ENCODE measurements at regions not wholly inside any gene's neighbourhood (a gene's known extent, or its start where the extent isn't known, plus 50 kb on each side); places are given as distances from the start of the nearest gene placed in this dataset.
A peak's percentile ranks its signal among the peaks of the same experiment; 100 is the strongest.

DNA sequence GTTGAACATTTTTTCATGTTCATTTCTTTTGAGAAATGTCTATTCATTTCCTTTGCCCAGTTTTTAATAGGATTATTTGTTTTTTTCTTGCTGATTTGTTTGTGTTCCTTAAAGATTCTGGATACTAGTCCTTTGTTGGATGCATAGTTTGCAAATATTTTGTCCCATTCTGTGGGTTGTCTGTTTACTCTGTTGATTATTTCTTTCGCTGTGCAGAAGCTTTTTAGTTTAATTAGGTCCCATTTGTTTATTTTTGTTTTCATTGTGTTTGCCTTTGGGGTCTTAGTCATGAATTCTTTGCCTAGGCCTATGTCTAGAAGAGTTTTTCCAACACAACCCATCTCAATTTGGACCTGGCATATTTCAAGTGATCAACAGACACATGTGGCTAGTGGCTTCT, 116.1 kb upstream of the GALNT2 start:
- ATAC-seq (no peak), DNase-seq (no peak)
- Histone ChIP-seq H3K9me3 (ENCODE audit: control insufficient read depth, low read length) (no peaks in the 10 kb centered on the region), H3K4me1 (ENCODE audit: control insufficient read depth, insufficient read depth, low read length) (no peaks in the 10 kb centered on the region), H3K27me3 (ENCODE audit: control insufficient read depth, insufficient read depth) (no peaks in the 10 kb centered on the region), H3K4me3 (ENCODE audit: low read length) (no peak overlapping the region), H3K27ac (ENCODE audit: low read length) (no peak overlapping the region)
- WGBS, result 76% methylated on average over 1 of the region's 1 CpG
- intact Hi-C loops (cut with DNase I), result no loop called here

DNA sequence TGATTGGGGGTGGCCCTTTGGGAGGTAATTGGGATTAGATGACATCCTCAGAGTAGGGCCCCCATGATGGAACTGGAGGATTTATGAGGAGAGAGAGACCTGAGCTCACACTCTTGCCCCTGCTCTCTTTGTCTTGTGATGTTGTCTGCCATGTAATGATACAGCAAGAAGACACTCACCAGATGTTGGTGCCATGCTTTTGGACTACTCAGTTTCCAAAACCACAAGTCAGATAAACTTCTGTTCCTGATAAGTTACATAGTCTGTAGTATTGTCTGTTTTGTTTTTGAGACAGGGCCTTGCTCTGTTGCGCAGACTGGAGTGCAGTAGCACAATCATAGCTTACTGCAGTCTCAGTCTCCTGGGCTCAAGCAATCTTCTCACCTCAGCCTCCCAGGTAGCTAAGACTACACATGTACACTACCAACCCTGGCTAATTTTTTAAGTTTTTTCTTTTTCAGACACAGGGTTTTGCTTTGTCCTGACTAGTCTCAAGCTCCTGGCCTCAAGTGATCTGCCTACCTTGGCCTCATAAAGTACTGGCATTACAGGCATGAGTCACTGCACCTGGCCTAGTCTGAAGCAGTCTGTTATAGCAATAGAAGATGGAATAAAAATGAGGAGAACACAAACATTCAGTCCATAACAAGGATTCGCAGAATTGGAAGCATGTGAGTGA, 115.0 kb upstream of the GALNT2 start:
- H3K9me3 ChIP-seq (ENCODE audit: control insufficient read depth, low read length), result no peaks in the 10 kb centered on the region
- ATAC-seq, result no peak
- no peak overlapping the region for H3K4me3 ChIP-seq (ENCODE audit: low read length)
- no peaks in the 10 kb centered on the region for H3K27me3 ChIP-seq (ENCODE audit: control insufficient read depth, insufficient read depth)
- no peak overlapping the region for H3K27ac ChIP-seq (ENCODE audit: low read length)
- no peak for DNase-seq
- H3K4me1 ChIP-seq (ENCODE audit: control insufficient read depth, insufficient read depth, low read length), result no peaks in the 10 kb centered on the region
- WGBS, result 88% methylated on average over 2 of the region's 2 CpGs
- intact Hi-C loops (cut with DNase I), result no loop called here

DNA sequence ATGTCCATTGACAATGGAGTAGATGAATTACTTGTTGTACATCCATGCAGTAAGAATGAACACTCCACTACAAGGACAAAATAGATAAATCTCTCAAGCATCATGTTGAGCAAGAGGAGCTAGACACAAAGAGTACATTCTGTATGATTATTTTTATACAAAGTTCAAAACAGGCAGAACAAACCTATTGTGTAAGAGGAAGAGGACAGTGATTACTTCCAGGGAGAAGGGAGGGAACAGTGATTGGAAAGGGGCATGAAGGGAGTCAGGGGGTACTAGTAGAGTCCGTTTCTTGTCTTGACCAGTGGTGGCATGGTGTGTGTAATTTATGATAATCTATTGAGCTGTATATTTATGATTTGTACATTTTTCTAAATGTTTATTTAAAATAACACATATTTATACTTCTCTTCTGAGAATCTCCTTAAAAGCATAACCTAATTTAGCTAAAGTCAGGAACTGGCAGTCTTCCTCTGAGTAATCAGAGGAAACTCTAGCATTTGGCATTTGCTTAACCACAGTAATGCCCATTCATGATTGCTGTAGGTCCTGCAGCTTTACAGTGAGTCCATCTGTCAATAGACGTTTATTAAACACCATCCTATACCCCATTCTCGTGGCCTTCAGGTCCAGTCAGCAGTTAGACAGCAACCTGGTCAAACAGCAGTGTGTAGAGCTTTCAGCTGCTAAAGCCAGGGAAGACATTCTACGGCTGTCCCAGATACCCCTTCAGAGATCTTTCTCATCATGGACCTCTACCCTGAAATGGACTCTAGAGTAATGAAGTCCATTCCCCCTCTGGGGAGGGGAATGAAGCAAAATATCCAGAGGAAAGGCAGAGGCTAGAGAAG, 114.1 kb upstream of the GALNT2 start:
- Histone ChIP-seq H3K4me1 (ENCODE audit: control insufficient read depth, insufficient read depth, low read length) (no peaks in the 10 kb centered on the region), H3K27me3 (ENCODE audit: control insufficient read depth, insufficient read depth) (no peaks in the 10 kb centered on the region), H3K4me3 (ENCODE audit: low read length) (no peak overlapping the region), H3K27ac (ENCODE audit: low read length) (no peak overlapping the region), H3K9me3 (ENCODE audit: control insufficient read depth, low read length) (no peaks in the 10 kb centered on the region)
- DNase-seq, result no peak
- no peak for ATAC-seq
- intact Hi-C loops (cut with DNase I), result no loop called here
- 81% methylated on average over 4 of the region's 4 CpGs for WGBS

DNA sequence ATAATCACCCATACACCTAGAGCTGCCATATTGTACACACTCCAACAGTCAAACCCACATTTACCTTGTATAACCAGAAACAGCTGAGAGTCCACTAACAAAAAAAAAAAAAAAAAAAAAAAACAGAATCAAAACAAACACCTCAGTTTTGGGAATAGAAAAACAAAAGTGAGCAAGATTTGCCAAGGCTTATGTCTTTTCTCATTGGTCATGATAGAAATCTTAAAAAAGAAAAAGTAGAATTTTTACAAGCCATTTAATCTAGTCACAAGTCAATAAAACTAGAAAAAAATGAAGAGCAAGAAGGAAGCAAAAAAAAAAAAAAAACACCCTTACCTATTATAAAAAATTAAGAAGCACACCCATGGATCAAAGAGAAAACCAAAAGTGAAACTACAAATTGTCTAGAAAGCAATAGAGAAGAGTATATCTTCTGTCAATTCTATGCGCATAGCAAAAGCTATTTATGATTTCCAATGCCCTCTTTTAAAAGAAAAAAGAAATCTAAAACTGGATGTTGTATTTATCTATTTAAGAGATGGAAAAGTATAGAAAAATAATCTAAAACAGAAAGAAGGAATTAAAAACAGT, 113.2 kb upstream of the GALNT2 start:
- no peak for ATAC-seq
- no peak overlapping the region for H3K27ac ChIP-seq (ENCODE audit: low read length)
- WGBS, result 91% methylated on average over 1 of the region's 1 CpG

DNA sequence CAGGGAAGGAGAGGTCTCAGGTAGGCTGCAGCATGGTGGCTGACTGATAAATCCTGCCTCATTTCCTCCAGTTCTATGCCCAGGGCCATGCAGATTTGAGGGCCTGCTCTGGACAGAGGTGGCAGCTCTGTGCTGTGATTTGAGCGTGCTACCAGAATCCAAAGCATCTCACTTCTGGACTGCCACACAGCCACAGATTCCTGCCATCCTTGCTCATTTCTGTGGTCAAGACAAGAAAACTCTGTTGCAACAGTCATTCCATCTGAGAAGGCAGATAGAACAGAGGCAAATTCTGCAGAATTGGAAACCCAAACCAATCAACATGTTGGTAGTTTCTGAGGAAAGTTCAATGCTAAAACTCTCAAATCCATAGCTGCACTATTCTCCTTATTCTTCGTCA, 102.8 kb upstream of the GALNT2 start:
- intact Hi-C loops (cut with DNase I), result no loop called here
- no peak for ATAC-seq

More for the DNA sequence above, 113.2 kb upstream of the GALNT2 start:
- intact Hi-C loops (cut with DNase I), result no loop called here
- H3K27me3 ChIP-seq (ENCODE audit: control insufficient read depth, insufficient read depth), result no peaks in the 10 kb centered on the region
- no peaks in the 10 kb centered on the region for H3K9me3 ChIP-seq (ENCODE audit: control insufficient read depth, low read length)
- no peaks in the 10 kb centered on the region for H3K4me1 ChIP-seq (ENCODE audit: control insufficient read depth, insufficient read depth, low read length)
- H3K4me3 ChIP-seq (ENCODE audit: low read length), result no peak overlapping the region
- no peak for DNase-seq

DNA sequence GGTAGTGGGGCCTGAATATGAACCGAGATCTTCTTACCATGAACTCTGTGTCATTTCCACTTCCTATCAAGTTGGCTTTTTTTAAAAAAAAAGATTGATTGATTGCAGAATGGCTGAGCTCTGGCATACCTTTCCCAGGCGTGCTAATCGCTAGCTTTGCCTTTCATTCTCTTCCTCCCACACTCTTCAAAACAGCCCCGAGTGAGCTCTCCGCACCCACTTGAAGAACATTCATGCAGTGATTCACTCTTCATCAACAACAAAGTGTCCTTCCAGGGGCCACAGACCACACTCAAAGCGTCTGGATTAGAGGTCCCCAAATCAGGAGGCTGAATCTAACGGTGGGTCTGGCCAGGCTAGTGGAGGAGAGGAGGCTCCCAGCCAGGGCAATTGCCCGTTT, 96.3 kb upstream of the GALNT2 start:
- 57% methylated on average over 8 of the region's 8 CpGs for WGBS
- no peaks in the 10 kb centered on the region for H3K27me3 ChIP-seq (ENCODE audit: control insufficient read depth, insufficient read depth)
- no peak overlapping the region for H3K4me3 ChIP-seq (ENCODE audit: low read length)
- intact Hi-C loops (cut with DNase I), result no loop called here
- DNase-seq (no peak), ATAC-seq (no peak)
- H3K4me1 ChIP-seq (ENCODE audit: control insufficient read depth, insufficient read depth, low read length), result no peaks in the 10 kb centered on the region
- H3K9me3 ChIP-seq (ENCODE audit: control insufficient read depth, low read length), result no peaks in the 10 kb centered on the region
- H3K27ac ChIP-seq (ENCODE audit: low read length), result no peak overlapping the region

More for the DNA sequence above, 102.8 kb upstream of the GALNT2 start:
- DNase-seq, result no peak
- Histone ChIP-seq H3K27ac (ENCODE audit: low read length) (no peak overlapping the region), H3K4me1 (ENCODE audit: control insufficient read depth, insufficient read depth, low read length) (no peaks in the 10 kb centered on the region), H3K9me3 (ENCODE audit: control insufficient read depth, low read length) (no peaks in the 10 kb centered on the region), H3K4me3 (ENCODE audit: low read length) (no peak overlapping the region), H3K27me3 (ENCODE audit: control insufficient read depth, insufficient read depth) (peaks cover 2% of the 10 kb centered on the region)
- WGBS, result 90% methylated on average over 2 of the region's 2 CpGs

DNA sequence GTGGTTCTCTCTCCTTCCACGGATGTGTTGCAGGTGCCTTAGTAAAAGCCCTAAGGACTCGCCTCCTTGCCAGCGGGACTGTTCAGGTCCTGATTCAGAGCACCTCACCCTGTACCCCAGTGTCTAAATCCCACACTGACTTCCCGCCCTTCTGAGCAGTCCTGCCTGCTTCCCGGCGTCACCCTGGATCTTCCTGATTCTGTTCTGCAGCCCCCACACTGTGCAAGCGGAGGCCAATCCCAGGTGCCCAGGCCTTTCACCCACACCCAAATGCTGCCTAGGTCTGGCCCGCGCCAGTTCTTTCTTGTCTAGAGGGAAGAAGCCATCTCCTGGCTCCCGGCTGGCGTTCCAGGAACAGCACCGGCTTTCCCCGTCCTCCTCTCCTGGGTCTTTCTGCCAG, 95.9 kb upstream of the GALNT2 start:
- Histone ChIP-seq H3K9me3 (ENCODE audit: control insufficient read depth, low read length) (peaks cover 2% of the 10 kb centered on the region), H3K4me3 (ENCODE audit: low read length) (no peak overlapping the region), H3K4me1 (ENCODE audit: control insufficient read depth, insufficient read depth, low read length) (no peaks in the 10 kb centered on the region), H3K27ac (ENCODE audit: low read length) (no peak overlapping the region), H3K27me3 (ENCODE audit: control insufficient read depth, insufficient read depth) (no peaks in the 10 kb centered on the region)
- peak in 1 of 3 donors; percentile 28 for DNase-seq
- intact Hi-C loops (cut with DNase I), result no loop called here
- 89% methylated on average over 13 of the region's 13 CpGs for WGBS
- ATAC-seq, result no peak

DNA sequence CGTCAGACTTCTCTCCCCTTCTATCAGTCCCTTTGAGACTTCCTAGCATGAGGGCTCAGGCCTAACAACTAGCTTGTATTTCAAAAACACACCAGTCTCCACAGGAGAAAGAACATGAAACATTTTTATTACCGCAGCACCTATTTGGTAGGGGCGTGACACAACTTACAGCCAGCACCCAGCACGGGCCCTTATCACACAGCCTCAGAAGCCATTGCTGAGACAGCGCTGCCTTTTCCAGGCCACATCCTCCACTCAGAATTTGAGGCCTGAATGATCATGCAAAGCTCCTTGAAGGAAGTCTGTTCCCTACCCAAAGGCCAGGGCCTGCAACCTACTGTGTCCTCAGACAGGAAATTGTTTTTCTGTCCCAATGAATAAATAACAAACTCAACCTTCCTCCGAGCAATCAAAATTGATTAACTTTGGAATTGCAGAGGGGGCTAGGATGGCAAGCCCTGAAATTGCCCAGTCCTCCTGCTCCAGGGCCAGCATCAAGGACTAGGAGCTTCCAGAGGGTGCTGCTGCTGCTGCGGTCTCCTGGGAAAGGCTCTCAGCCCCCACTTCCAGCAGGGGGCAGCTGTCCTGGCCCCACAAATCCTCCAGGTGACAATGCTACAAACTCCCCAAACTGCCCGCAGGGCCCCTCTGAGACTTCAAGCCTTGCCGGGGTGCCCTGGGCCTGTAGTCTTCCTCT, 94.3 kb upstream of the GALNT2 start:
- Histone ChIP-seq H3K4me1 (ENCODE audit: control insufficient read depth, insufficient read depth, low read length) (no peaks in the 10 kb centered on the region), H3K4me3 (ENCODE audit: low read length) (no peak overlapping the region), H3K27me3 (ENCODE audit: control insufficient read depth, insufficient read depth) (no peaks in the 10 kb centered on the region), H3K27ac (ENCODE audit: low read length) (no peak overlapping the region), H3K9me3 (ENCODE audit: control insufficient read depth, low read length) (peaks cover 2% of the 10 kb centered on the region)
- ATAC-seq (no peak), DNase-seq (no peak)
- intact Hi-C loops (cut with DNase I), result no loop called here
- 84% methylated on average over 9 of the region's 9 CpGs for WGBS

DNA sequence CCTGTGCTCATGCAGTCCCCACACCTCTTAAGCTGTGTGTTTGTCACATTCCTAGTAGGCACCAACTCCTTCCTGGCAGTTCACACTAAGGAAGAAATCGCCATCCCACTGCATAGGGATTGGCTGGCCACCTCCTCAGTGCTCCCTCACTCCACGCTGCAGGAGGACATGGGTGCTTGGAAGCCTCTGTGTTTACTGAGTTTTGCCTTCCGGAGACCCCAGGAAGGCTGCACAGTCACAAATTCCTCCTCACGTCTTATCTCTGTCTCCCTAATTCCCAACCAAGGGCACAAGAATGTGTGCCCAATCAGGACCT, 93.8 kb upstream of the GALNT2 start:
- Histone ChIP-seq H3K4me1 (ENCODE audit: control insufficient read depth, insufficient read depth, low read length) (no peaks in the 10 kb centered on the region), H3K4me3 (ENCODE audit: low read length) (no peak overlapping the region), H3K27me3 (ENCODE audit: control insufficient read depth, insufficient read depth) (no peaks in the 10 kb centered on the region), H3K27ac (ENCODE audit: low read length) (no peak overlapping the region), H3K9me3 (ENCODE audit: control insufficient read depth, low read length) (peaks cover 2% of the 10 kb centered on the region)
- intact Hi-C loops (cut with DNase I), result no loop called here
- ATAC-seq, result no peak
- 79% methylated on average over 4 of the region's 4 CpGs for WGBS
- no peak for DNase-seq

DNA sequence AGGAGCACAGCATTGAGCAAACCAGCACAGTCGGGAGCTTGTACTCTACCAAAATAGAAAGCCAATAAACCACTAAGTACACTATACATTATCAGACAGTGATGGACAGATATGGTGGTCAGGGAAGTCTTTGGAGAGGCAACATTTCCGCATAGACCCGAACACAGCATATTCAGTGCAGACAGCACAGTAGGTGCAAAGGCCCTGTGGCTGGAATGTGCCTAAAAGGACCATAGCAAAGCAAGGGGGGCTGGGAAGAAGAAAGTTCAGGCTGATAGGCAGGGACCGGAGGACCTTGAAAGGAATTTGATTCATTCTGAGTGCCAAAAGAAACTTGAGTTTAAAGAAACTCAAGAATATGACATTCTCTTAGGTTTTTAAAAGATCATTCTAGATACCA, 92.0 kb upstream of the GALNT2 start:
- Histone ChIP-seq H3K4me3 (ENCODE audit: low read length) (no peak overlapping the region), H3K9me3 (ENCODE audit: control insufficient read depth, low read length) (peaks cover 2% of the 10 kb centered on the region), H3K4me1 (ENCODE audit: control insufficient read depth, insufficient read depth, low read length) (no peaks in the 10 kb centered on the region), H3K27me3 (ENCODE audit: control insufficient read depth, insufficient read depth) (no peaks in the 10 kb centered on the region), H3K27ac (ENCODE audit: low read length) (no peak overlapping the region)
- intact Hi-C loops (cut with DNase I), result no loop called here
- ATAC-seq (no peak), DNase-seq (no peak)
- WGBS, result 90% methylated on average over 4 of the region's 4 CpGs

DNA sequence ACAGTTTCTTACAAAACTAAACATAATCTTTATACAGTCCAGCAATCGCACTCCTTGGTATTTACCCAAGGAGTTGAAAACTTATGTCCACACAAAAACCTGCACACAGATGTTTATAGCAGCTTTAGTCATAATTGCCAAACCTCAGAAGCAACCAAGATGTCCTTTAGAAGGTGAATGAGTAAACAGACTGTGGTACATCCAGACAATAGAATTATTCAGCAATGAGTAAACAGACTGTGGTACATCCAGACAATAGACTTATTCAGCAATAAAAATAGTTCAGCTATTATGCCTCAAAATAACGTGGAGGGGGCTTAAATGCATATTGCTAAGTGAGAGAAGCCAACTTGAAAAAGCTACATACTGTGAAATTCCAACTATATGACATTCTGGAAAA, 87.0 kb upstream of the GALNT2 start:
- WGBS, result 50% methylated on average over 2 of the region's 2 CpGs
- Histone ChIP-seq H3K4me3 (ENCODE audit: low read length) (no peak overlapping the region), H3K27me3 (ENCODE audit: control insufficient read depth, insufficient read depth) (no peaks in the 10 kb centered on the region), H3K9me3 (ENCODE audit: control insufficient read depth, low read length) (peaks cover 2% of the 10 kb centered on the region), H3K27ac (ENCODE audit: low read length) (no peak overlapping the region), H3K4me1 (ENCODE audit: control insufficient read depth, insufficient read depth, low read length) (no peaks in the 10 kb centered on the region)
- ATAC-seq (no peak), DNase-seq (no peak)
- intact Hi-C loops (cut with DNase I), result no loop called here

All from right cardiac atrium (tissue), 5 donors.